ENCODE measurements at regions not wholly inside any gene's neighbourhood (a gene's known extent, or its start where the extent isn't known, plus 50 kb on each side); places are given as distances from the start of the nearest gene placed in this dataset.

DNA sequence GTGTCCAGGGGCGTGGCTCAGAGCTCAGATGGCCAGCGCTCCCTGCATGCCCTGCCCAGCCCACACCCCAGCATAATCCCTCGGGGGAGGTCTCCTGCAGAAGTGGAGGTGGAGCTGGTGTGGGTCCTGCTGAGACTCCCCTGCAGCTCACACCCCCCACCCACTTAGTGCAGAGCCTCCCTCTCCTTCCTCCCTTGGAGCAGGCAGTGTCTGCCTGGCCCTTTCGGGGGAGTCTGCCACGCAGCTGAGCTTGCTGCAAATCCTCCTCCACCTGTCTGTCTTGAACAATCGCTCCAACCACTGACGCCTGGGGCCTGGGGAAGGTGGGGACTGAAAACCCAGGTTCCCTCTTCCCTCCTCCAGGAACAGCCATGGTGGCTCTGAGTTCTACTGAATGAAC lies 219.7 kb upstream of the PPP2R2D start:
- ChIA-PET POLR2A (no interaction called here), SMC1A (ENCODE audit: uncharacterized antibody, unreplicated experiment) (no interaction called here), CTCF (no interaction called here), RAD21 (ENCODE audit: unreplicated experiment) (no interaction called here)
- H3K79me2 ChIP-seq (ENCODE audit: control insufficient read depth, insufficient read depth, low read length), result no peaks in the 10 kb centered on the region
- H3K9ac ChIP-seq (ENCODE audit: control insufficient read depth, insufficient read depth, low read length), result no peak overlapping the region
- no peaks in the 10 kb centered on the region for H3K4me1 ChIP-seq (ENCODE audit: control insufficient read depth, insufficient read depth, low read length)
- intact Hi-C loops (cut with micrococcal nuclease; ENCODE audit: unreplicated experiment), result no loop called here
- no peaks in the 10 kb centered on the region for H3K27me3 ChIP-seq (replicated peaks in 1 of 2; ENCODE audit: control insufficient read depth in 2 of 2, insufficient read depth in 2 of 2, low read length in 1 of 2)
- WGBS (ENCODE audit: insufficient coverage, insufficient replicate concordance, low lambda C conversion rate, missing lambda C conversion rate), result 20% methylated on average over 7 of the region's 7 CpGs
- in situ Hi-C loops (cut with MboI), result no loop called here
- ATAC-seq, result no peak
- no peaks in the 10 kb centered on the region; the same call in 2 of the 3 replicates for H3K9me3 ChIP-seq (replicated peaks; ENCODE audit: control insufficient read depth, insufficient read depth, low read length)
- H3K27ac ChIP-seq (ENCODE audit: control insufficient read depth, insufficient read depth), result no peak overlapping the region
- H4K20me1 ChIP-seq (ENCODE audit: control insufficient read depth, insufficient read depth), result no peaks in the 10 kb centered on the region
- no peaks in the 10 kb centered on the region for H3K36me3 ChIP-seq (ENCODE audit: control insufficient read depth in 2 of 2, insufficient read depth in 2 of 2, low read length in 1 of 2)
- no peak overlapping the region for H3K4me3 ChIP-seq
- no peak overlapping the region for H2AFZ ChIP-seq (ENCODE audit: control insufficient read depth, low read depth, low read length)
- DNase-seq (ENCODE audit: low read depth, low spot score), result no peak
- FAIRE-seq, result no peak
- H3K4me2 ChIP-seq (ENCODE audit: control insufficient read depth, insufficient read depth), result no peak overlapping the region
- no TSS peak for BruUV-seq (replicated peaks)
- TF ChIP-seq, protein P1, sequence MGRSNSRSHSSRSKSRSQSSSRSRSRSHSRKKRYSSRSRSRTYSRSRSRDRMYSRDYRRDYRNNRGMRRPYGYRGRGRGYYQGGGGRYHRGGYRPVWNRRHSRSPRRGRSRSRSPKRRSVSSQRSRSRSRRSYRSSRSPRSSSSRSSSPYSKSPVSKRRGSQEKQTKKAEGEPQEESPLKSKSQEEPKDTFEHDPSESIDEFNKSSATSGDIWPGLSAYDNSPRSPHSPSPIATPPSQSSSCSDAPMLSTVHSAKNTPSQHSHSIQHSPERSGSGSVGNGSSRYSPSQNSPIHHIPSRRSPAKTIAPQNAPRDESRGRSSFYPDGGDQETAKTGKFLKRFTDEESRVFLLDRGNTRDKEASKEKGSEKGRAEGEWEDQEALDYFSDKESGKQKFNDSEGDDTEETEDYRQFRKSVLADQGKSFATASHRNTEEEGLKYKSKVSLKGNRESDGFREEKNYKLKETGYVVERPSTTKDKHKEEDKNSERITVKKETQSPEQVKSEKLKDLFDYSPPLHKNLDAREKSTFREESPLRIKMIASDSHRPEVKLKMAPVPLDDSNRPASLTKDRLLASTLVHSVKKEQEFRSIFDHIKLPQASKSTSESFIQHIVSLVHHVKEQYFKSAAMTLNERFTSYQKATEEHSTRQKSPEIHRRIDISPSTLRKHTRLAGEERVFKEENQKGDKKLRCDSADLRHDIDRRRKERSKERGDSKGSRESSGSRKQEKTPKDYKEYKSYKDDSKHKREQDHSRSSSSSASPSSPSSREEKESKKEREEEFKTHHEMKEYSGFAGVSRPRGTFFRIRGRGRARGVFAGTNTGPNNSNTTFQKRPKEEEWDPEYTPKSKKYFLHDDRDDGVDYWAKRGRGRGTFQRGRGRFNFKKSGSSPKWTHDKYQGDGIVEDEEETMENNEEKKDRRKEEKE (IDR thresholded peaks at IDR 0.05), result no peak
- TF ChIP-seq SMAD5 (IDR thresholded peaks at IDR 0.05; ENCODE audit: low read depth) (no peak), SMARCA5 (IDR thresholded peaks at IDR 0.05) (no peak), MEF2A (IDR thresholded peaks at IDR 0.05; ENCODE audit: insufficient read depth, low read depth, low read length) (no peak), SUPT20H (IDR thresholded peaks at IDR 0.05; ENCODE audit: borderline replicate concordance, control insufficient read depth, low read depth, low read length) (no peak), EP300 (IDR thresholded peaks at IDR 0.05; ENCODE audit: borderline replicate concordance in 1 of 2, control insufficient read depth in 1 of 2, low read depth in 2 of 2, low read length in 2 of 2) (no peak), EGR1 (IDR thresholded peaks at IDR 0.05; ENCODE audit: borderline replicate concordance in 1 of 2, low read depth in 2 of 2, low read length in 2 of 2) (no peak)
- TF ChIP-seq, protein P2, sequence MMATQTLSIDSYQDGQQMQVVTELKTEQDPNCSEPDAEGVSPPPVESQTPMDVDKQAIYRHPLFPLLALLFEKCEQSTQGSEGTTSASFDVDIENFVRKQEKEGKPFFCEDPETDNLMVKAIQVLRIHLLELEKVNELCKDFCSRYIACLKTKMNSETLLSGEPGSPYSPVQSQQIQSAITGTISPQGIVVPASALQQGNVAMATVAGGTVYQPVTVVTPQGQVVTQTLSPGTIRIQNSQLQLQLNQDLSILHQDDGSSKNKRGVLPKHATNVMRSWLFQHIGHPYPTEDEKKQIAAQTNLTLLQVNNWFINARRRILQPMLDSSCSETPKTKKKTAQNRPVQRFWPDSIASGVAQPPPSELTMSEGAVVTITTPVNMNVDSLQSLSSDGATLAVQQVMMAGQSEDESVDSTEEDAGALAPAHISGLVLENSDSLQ (IDR thresholded peaks at IDR 0.05), result no peak
- TF ChIP-seq, protein P3, sequence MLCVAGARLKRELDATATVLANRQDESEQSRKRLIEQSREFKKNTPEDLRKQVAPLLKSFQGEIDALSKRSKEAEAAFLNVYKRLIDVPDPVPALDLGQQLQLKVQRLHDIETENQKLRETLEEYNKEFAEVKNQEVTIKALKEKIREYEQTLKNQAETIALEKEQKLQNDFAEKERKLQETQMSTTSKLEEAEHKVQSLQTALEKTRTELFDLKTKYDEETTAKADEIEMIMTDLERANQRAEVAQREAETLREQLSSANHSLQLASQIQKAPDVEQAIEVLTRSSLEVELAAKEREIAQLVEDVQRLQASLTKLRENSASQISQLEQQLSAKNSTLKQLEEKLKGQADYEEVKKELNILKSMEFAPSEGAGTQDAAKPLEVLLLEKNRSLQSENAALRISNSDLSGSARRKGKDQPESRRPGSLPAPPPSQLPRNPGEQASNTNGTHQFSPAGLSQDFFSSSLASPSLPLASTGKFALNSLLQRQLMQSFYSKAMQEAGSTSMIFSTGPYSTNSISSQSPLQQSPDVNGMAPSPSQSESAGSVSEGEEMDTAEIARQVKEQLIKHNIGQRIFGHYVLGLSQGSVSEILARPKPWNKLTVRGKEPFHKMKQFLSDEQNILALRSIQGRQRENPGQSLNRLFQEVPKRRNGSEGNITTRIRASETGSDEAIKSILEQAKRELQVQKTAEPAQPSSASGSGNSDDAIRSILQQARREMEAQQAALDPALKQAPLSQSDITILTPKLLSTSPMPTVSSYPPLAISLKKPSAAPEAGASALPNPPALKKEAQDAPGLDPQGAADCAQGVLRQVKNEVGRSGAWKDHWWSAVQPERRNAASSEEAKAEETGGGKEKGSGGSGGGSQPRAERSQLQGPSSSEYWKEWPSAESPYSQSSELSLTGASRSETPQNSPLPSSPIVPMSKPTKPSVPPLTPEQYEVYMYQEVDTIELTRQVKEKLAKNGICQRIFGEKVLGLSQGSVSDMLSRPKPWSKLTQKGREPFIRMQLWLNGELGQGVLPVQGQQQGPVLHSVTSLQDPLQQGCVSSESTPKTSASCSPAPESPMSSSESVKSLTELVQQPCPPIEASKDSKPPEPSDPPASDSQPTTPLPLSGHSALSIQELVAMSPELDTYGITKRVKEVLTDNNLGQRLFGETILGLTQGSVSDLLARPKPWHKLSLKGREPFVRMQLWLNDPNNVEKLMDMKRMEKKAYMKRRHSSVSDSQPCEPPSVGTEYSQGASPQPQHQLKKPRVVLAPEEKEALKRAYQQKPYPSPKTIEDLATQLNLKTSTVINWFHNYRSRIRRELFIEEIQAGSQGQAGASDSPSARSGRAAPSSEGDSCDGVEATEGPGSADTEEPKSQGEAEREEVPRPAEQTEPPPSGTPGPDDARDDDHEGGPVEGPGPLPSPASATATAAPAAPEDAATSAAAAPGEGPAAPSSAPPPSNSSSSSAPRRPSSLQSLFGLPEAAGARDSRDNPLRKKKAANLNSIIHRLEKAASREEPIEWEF (IDR thresholded peaks at IDR 0.05; ENCODE audit: insufficient replicate concordance, low read depth, low read length), result no peak
- TF ChIP-seq, protein P4, sequence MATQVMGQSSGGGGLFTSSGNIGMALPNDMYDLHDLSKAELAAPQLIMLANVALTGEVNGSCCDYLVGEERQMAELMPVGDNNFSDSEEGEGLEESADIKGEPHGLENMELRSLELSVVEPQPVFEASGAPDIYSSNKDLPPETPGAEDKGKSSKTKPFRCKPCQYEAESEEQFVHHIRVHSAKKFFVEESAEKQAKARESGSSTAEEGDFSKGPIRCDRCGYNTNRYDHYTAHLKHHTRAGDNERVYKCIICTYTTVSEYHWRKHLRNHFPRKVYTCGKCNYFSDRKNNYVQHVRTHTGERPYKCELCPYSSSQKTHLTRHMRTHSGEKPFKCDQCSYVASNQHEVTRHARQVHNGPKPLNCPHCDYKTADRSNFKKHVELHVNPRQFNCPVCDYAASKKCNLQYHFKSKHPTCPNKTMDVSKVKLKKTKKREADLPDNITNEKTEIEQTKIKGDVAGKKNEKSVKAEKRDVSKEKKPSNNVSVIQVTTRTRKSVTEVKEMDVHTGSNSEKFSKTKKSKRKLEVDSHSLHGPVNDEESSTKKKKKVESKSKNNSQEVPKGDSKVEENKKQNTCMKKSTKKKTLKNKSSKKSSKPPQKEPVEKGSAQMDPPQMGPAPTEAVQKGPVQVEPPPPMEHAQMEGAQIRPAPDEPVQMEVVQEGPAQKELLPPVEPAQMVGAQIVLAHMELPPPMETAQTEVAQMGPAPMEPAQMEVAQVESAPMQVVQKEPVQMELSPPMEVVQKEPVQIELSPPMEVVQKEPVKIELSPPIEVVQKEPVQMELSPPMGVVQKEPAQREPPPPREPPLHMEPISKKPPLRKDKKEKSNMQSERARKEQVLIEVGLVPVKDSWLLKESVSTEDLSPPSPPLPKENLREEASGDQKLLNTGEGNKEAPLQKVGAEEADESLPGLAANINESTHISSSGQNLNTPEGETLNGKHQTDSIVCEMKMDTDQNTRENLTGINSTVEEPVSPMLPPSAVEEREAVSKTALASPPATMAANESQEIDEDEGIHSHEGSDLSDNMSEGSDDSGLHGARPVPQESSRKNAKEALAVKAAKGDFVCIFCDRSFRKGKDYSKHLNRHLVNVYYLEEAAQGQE (IDR thresholded peaks at IDR 0.05; ENCODE audit: low read depth, low read length), result no peak
